Fibroblast of the conjunctiva (primary cell): ENCODE measurements at regions not wholly inside any gene's neighbourhood (a gene's known extent, or its start where the extent isn't known, plus 50 kb on each side); places are given as distances from the start of the nearest gene placed in this dataset.
A peak's percentile ranks its signal among the peaks of the same experiment; 100 is the strongest.

Experiments
- DNase-seq: peaks from one replicate; pipeline ENCODE4 v3.0.0-alpha.2; 2010; ENCODE audit warnings: low read depth

DNA sequence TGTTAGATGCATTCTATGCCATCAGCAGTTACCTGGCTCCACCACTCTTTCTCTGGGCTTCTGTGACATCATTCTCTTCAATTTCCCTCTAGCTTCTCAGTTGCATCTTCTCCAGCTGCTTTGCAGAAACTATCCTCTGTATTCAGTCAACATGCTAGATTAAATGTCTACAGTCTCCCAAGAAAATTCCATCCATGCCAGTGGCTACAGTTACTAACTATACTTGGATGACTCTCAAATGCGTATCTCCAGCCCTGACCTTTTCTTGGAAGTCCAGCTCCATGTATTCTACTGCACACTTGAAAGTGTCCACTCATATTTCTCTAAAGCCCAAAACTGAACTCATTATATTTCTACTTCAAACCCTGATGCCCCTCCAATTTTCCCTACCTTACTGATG, 232.3 kb upstream of the TENM3 start:
- no peak for DNase-seq

- DNase-seq, result no peak
These were observed 229.0 kb upstream of the TENM3 start for GRCh38 chr4:182014164-182014563.

- DNase-seq, result no peak
These were observed 228.2 kb upstream of the TENM3 start for GRCh38 chr4:182015014-182015413.

DNA sequence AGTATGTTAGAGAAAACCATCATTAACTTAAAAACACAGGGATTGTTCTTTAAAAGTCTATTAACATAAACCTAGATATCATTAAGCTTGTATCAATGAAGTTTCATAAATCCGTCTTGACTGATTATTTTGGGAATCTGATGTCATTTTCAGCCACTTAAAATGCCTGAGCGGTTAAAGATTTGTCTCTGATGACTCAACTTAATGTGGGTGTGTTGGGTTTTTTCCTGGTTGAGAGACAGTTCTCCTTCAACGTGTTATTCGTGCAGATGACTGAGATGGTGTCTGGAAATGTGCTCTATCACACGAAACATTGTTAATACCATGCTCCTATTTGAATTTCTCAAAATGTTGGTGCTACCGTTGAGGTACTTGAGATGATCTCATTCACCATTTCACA, 227.3 kb upstream of the TENM3 start:
- DNase-seq, result no peak

DNA sequence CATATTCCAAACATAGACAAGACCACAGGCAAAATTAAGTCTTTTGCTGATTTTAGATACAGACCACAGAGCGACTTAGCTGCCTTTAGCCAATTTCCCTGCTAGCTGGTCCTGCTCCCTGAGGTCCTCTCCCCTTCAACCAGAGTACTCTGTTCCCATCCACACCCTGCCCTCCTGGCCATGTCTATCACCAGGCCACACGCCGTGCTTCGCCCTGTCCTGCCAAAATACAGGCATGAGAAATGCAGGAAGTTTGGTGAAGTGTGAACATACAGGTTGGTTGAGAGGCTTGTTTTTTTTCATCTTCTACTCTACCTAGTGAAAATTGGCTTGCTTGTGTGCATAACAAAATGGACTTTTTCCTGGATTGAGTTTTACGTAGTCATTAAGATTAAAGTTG, 226.2 kb upstream of the TENM3 start:
- DNase-seq, result no peak

GRCh38 chr4:182018691-182019090, 224.5 kb upstream of the TENM3 start:
- DNase-seq, result no peak

DNA sequence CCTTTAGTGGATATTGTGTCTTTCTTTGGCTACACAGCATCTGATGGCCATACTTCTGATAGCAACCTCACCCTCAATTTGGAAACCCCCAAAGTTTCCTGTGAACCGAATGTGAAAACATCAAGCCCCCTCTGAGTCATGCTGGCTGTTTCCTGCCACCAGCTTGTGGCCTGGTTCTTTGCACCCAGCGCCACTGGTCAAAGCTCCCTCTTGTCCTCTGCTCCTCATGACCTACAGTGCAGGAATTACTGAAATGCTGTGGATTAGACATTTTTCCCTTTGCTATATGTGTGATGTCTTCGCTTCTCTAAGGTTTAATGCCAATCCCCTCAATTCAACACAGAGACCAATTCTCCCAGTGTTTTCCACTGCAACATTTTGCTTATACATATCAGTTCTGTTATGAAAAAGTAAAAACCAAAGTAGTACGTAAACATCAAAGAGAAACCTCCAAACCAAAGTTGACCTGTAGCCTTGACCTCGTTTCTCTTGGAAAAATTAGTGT, 224.0 kb upstream of the TENM3 start:
- DNase-seq, result no peak

DNA sequence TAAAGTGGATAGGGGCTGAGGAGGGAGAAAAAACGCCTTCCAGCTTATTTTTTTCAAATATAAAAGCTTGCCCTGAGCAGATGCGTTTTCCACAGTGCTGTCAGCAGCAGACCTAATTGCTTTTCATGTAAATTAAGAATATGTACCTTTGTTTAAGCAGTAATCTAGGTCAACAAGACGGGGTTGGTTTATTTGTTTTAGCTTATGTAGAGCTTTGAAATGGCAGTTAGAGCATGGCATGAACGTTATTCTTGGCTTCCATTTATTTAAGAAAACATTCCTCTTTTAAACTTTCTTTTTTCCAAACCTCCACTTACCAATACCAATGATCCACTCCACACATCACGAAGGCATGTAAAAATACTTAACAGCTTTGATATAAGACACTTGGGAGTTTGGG, 220.3 kb upstream of the TENM3 start:
- DNase-seq, result no peak

DNA sequence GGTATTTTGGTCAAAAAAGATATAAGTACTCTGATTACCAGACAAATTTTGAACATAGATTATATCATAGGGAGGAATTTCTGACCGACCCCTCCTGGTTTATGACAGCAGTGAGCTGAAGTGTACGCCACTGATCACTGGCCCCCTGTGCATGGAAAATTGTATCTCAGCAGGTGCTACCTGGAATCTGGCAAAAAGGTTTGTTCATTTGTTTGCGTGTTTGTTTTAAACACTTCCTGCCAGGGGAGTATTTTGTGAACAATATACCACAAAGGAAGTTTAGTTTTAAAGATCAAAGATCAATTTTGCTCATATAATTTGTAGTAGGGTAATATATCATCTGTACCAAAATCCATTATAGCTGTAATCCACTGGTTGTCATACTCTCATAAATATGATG, 219.7 kb upstream of the TENM3 start:
- no peak for DNase-seq

DNA sequence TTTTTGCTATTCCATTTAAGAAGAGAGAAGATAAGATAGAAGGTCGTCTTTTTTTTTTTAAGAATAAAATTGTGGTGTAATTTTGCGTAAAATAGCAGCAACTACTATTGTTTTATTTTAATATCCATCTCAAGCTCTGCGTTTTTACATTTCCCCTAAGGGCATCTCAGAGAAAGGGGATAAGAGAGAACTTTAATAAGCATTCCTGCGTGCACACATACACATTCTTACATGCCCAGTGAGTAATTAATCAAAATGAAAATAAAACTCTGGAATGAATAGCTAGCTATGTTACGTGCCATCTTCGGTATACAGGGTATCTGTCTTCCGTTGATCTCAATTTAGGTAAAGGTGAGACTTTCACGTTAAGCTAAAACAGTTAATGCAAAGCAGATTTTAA, 200.3 kb upstream of the TENM3 start:
- DNase-seq, result no peak

DNA sequence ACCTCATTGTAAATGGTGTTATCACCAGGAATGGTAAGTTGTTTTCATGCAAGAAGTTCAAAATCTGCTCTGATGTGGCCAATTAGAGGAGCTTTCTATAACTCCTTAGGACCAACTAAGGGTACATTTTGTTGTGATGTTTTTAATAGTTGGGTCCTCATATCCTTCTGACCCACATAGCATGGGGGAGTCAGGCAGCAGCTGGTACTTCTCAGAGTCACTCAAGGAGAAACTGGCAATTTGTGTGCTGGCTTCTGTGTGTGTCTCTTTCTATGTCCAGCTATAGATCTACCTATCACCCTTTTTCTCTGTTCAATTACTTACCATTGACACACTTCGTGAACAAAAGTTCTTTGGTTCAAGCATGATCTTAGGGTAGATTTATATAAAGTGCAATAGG, 194.3 kb upstream of the TENM3 start:
- DNase-seq, result no peak

DNA sequence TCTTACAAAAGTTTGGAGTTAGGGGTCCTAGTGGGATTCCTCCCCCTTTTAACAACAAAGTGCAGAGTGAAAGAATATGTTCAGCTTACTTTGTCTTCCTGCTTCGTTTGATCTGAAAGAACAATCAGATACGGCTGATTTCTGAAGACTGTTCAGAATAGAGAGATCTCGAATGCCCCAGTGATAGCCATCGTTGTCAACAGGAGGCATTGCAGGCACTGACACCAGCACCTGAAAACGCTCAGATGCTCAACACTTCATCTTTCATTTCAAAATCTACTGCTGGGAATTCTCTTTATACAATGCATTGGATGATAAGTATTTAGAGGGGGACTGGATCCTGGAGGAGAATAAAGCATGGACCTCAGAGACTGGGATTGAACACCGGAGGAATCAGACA, 186.3 kb upstream of the TENM3 start:
- DNase-seq, result no peak

GRCh38 chr4:182062458-182062857, 180.7 kb upstream of the TENM3 start:
- DNase-seq, result no peak

DNA sequence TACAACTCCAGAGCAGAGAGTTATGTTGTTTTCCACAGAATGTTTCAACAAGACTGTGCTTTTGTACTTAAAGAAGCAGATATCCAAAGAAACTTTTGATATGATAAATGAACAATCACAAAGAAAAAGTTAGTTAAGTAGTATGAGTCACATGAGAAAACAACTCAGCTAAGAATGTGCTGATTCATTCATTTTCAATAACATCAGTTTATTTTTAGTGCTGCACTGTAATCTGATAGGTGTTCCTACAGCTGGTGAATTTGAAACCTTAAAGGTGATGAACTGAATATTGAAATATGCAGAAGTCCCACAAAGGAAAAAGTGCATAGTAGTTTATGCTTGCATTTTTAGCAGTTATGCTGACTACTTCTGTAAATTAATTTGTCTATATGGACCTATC, 180.3 kb upstream of the TENM3 start:
- DNase-seq, result peak; percentile 35

DNA sequence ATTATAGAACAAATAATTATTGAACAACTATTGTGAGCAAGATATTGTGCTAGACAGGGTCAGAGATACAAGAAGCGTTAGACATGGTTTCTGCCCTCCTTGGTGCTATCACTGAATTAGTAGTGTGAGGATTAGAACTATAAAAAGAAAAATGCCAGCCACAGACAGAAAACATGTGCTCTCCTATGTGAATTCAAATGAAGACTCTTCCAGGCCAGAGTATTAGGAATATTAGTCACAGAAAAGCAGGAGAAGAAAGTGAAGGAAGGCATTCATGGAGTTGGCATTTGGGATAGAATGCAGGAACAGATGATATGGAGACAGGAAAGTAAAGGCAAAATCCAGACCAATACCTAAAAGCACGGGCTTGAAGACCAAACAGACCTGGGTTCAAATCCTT, 179.6 kb upstream of the TENM3 start:
- no peak for DNase-seq

GRCh38 chr4:182065255-182065654, 177.9 kb upstream of the TENM3 start:
- DNase-seq, result no peak

GRCh38 chr4:182066037-182066436, 177.2 kb upstream of the TENM3 start:
- DNase-seq, result no peak

DNA sequence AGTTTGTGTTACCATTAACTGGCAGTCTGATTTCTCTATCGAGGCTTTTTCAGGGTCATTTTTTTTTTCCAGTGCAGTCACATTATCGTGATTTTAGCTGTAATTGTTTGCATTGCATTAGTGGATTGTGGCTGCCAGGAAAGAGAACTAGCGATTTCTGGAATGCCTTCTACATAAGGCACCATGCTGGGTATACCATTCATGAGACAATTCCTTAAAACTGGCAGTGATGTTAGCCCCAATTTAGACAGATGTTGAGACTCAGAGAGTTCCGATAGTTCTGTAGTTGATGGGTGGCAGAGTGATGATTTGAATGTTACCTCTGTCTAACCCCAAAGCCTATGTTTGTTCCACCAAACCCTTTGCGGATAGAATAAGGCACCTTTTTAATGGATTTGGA, 175.4 kb upstream of the TENM3 start:
- no peak for DNase-seq

DNA sequence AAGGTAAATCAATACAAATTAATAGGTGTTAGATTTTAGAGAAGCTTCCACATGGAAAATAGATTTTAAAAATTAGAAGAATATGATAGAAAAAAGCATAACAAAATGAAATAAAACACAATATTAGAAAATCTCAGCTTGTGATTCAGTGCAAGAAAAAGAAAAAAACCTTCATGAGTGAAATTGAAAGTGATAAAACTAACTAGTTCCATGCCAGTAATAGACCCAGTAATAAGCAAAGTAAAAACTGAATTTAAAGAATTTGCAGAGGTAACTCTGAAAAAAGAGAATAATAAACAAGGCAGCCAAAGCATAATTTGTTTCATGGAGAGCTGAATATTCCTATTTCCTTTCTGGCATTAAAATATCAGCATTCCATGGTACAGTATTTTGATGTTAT, 174.3 kb upstream of the TENM3 start:
- DNase-seq, result no peak

DNA sequence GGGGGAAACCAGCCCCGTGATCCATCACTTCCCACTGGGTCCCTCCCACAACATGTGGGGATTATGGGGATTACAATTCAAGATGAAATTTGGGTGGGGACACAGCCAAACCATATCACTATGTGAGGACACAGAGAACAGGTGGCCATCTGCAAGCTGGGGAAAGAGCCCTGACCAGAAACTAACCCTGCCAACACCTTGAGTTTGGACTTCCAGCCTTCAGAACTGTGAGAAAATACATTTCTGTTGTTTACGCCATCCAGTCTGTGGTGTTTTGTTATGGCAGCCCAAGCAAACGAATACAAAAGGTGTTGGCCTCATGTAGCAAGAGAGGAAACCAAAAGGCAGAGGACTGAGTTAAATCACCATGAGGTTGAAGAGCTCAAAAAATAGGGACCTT, 169.9 kb upstream of the TENM3 start:
- no peak for DNase-seq

- no peak for DNase-seq
These were observed 169.1 kb upstream of the TENM3 start for GRCh38 chr4:182074139-182074538.

GRCh38 chr4:182074810-182075209, 168.4 kb upstream of the TENM3 start:
- DNase-seq, result no peak

DNA sequence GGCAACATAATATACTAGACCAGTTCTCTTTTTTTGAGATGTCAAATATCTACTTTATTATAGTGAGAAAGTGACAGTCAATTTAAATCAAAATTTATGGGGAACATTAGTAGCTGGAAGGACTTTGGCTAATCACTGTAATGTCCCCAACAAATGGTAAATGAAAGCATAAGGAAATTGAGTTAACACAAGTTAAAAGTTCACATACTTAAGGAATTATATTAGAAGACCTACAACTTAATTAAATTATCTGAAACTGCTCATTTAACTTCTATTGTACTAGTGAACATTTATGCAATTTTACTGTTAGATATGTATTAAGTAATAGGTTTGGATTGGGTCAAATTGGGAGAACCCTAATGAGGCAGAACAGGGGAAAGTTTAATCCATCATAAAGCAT, 160.3 kb upstream of the TENM3 start:
- no peak for DNase-seq

- no peak for DNase-seq
These were observed 159.4 kb upstream of the TENM3 start for GRCh38 chr4:182083671-182084410.
